Right hindlimb (tissue), 1 donor: ENCODE measurements at regions not wholly inside any gene's neighbourhood (a gene's known extent, or its start where the extent isn't known, plus 50 kb on each side); places are given as distances from the start of the nearest gene placed in this dataset.

Experiments used
- DNase-seq: peaks from one replicate; pipeline ENCODE4 v3.0.0-alpha.2; 2018

- DNase-seq: no peak
Observed at GRCh38 chr4:180706766-180707165, 1536.4 kb upstream of the TENM3 start.

GRCh38 chr4:180710628-180711337, 1532.4 kb upstream of the TENM3 start:
- DNase-seq: no peak

GRCh38 chr4:180717451-180718033, 1525.7 kb upstream of the TENM3 start:
- no peak for DNase-seq

- DNase-seq: no peak
Observed at GRCh38 chr4:180721356-180721755, 1521.8 kb upstream of the TENM3 start.

- no peak for DNase-seq
Observed at GRCh38 chr4:180726611-180727010, 1516.6 kb upstream of the TENM3 start.

- DNase-seq: no peak
Observed at GRCh38 chr4:180727478-180727877, 1515.7 kb upstream of the TENM3 start.

- no peak for DNase-seq
Observed at GRCh38 chr4:180734753-180735432, 1508.3 kb upstream of the TENM3 start.

GRCh38 chr4:180741703-180742102, 1501.5 kb upstream of the TENM3 start:
- no peak for DNase-seq

- DNase-seq: no peak
Observed at GRCh38 chr4:180745019-180745418, 1498.2 kb upstream of the TENM3 start.

- DNase-seq: no peak
Observed at GRCh38 chr4:180751009-180751408, 1492.2 kb upstream of the TENM3 start.

- DNase-seq: no peak
Observed at GRCh38 chr4:180757927-180758326, 1485.3 kb upstream of the TENM3 start.

GRCh38 chr4:180766045-180766444, 1477.2 kb upstream of the TENM3 start:
- DNase-seq: no peak

- no peak for DNase-seq
Observed at GRCh38 chr4:180766944-180767729, 1476.1 kb upstream of the TENM3 start.

GRCh38 chr4:180768610-180769009, 1474.6 kb upstream of the TENM3 start:
- DNase-seq: no peak

- no peak for DNase-seq
Observed at GRCh38 chr4:180769791-180770190, 1473.4 kb upstream of the TENM3 start.

GRCh38 chr4:180770265-180770664, 1472.9 kb upstream of the TENM3 start:
- no peak for DNase-seq

GRCh38 chr4:180784940-180785339, 1458.3 kb upstream of the TENM3 start:
- no peak for DNase-seq

- DNase-seq: no peak
Observed at GRCh38 chr4:180788729-180789128, 1454.5 kb upstream of the TENM3 start.

GRCh38 chr4:180789929-180790328, 1453.3 kb upstream of the TENM3 start:
- DNase-seq: no peak

- no peak for DNase-seq
Observed at GRCh38 chr4:180790471-180790870, 1452.7 kb upstream of the TENM3 start.

GRCh38 chr4:180792541-180792940, 1450.7 kb upstream of the TENM3 start:
- DNase-seq: no peak

GRCh38 chr4:180794333-180794732, 1448.9 kb upstream of the TENM3 start:
- DNase-seq: no peak

GRCh38 chr4:180798036-180798577, 1445.1 kb upstream of the TENM3 start:
- peak; percentile 50 for DNase-seq
